HG02938 (cell line): ENCODE measurements at regions not wholly inside any gene's neighbourhood (a gene's known extent, or its start where the extent isn't known, plus 50 kb on each side); places are given as distances from the start of the nearest gene placed in this dataset.
"Not testable (repeated sequence)": the region's sequence is repeated elsewhere in the genome, so short reads cannot be mapped to it uniquely, and the experiment has no call there.

Experiments
- ATAC-seq: cut with Tn5 transposase; IDR thresholded peaks from one replicate; pipeline ENCODE4 v1.9.1; 2021; ENCODE audit warnings: mild to moderate bottlenecking, moderate library complexity; ENCODE audit not compliant: unreplicated experiment

DNA sequence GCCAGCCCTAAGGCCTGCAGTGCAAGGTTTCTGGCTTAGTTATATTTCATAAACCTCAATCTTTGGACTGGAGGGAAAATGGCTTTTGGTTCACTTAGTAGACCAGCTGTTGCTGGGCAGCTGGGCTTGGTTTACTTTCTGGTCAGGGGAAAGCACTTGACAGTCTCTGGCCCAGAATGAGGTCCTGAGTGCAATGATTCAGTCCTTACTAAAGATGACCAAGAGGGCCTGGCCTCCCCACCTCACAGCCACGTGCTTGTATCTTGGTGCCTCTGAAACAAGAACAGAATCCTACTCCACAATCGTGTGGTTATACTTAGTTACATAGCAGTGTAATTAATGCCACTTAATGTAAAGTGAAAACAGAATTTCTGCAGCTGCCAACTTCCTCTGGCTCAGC is 325.5 kb upstream of the MEIS1 start:
- no peak for ATAC-seq

DNA sequence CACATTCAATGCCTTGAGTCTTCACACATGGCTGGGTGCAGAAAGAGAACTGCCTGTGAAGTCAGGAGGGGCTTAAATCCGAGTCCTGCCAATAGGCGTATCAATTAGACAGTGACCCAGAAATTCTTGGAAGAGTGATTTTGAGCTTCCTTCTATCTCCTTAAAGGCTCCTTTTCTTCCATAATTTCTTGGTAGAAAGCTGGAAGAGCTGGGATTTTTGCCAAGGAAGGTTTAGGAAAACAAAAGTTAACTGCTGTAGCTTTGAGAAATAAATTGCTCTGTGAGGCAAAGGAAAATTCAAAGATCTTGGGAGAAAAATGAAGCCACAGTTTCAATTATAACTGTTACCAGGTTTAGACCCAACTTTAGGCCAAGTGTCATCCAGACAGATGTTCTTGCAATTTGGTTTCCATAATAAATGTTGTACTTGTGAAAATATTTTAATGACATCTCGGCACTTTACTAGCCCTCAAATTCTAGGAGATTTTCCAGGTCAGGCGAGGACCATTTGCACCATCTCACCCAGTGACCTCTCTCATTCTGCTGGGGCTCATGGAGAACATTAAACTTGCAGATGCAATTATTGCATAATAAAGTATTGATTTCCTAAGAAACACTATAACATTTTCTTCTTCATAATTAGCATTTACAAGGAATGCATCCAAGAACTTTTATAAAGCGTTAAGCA is 329.7 kb upstream of the MEIS1 start:
- ATAC-seq = no peak

DNA sequence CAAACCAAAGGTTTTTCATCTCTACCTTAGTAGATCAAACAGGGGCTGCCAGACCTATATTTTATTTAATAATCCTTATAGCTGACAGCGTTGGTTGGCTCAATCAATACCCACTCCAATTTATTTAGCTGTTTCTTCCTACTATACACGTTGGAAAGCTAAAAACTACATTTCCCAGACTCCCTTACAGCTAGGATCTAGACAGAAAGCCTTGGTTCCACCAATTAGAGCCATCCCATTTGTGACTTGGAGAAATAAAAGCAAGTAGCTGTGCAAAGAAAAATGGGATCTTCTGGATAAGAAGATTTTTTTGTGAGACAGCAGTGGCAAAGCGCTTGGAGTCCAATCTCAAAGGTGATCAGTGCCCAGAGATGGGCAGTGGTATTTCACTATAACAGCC is 331.3 kb upstream of the MEIS1 start:
- ATAC-seq = no peak

DNA sequence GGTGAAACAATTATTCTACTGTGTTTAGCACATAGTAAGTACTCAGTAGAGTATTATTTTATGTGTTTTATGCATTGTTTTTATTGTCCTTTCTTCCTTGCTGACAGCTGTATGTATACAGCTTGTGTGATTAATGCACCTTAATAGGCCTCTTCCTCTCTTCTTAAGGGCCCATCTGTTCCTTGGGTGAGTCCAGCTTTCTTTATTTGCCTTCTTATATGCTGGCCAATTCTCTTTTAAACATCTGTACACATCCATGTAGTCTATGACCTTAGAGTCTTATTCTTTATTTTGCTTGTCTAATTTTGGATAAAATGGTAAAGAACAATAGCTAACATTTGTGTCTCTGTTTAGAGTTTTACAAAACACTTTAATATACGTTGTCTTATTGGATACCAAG is 333.7 kb upstream of the MEIS1 start:
- ATAC-seq = no peak

DNA sequence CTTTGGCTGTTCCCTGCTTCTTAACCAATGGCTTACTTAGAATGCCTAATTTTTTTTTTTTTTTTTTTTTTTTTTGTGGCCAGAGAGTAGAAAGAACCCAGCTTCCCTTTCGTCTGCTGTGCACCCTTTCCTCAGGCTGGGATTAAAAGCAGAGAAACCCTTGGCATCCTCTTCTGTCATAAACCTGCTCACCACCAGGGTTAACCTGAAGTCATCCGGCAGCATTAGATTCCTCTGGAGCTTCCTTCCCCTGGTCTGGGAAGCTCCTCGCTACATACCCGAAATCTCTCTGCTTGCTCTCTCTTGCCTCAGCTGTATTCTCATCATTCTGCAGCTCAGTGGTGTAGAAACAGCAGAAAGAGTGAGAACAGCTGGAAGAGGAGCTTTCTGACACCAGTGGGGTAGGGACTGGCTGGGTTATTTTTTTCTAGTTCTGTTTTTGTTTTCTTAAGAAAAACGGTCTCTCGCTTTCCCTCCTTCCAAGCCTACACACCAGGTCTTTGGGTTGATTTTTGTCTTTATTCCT is 339.0 kb upstream of the MEIS1 start:
- no peak for ATAC-seq

DNA sequence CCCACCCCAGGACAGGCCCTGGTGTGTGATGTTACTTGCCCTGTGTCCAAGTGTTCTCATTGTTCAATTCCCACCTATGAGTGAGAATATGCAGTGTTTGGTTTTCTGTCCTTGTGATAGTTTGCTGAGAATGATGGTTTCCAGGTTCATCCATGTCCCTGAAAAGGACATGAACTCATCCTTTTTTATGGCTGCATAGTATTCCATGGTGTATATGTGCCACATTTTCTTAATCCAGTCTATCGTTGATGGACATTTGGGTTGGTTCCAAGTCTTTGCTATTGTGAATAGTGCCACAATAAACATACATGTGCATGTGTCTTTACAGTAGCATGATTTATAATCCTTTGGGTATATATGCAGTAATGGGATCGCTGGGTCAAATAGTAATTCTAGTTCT is 340.2 kb upstream of the MEIS1 start:
- ATAC-seq = not testable (repeated sequence)

DNA sequence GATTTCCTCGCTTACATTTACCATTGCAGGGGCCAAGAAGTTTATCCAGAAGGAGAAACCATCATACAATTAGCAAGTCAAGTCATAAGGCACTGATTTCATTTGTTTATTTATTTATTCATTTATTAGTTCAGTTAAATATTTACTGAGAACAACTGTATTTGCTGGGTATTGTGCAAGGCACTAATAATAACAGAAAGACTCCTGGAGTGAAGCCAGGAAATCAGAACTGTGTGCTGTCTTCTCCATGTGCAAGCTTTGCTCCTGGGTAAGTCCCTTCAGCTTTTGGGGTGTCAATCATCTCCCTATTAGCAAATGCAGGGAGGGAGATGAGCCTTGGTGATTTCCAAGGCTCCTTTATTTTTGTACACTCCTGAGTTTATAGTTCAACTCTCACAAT is 341.6 kb upstream of the MEIS1 start:
- ATAC-seq = no peak

DNA sequence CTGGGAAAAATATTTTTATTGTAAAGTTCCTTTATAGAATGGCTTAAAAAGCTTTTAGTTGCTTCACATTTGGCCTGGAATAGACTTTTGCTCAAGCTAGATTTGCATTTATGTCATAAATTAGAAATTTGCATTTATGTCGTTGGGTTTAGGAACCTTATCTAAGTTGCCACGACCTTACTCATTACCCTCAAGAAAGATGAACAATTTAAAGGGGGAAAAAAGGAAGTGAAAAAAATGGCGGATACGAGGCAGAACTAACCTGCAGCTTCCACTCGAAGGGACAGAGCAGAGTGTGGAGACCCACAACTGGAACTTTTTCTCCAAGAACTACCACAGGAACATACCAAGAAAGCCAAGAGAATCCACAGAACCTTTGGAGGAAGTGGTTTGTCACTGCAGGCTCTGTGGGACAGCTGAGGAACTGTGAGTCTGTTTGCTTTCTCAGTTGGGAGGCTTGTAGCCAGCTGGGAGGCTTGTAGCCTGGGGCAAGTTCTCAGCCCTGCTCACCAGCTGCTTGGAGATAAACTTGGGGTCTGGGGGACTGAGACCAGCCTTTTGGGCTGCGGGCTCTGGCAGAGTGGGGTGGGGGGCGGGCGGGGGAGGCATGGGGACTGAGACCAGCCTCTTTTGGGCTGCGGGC is 349.9 kb upstream of the MEIS1 start:
- ATAC-seq = no peak

DNA sequence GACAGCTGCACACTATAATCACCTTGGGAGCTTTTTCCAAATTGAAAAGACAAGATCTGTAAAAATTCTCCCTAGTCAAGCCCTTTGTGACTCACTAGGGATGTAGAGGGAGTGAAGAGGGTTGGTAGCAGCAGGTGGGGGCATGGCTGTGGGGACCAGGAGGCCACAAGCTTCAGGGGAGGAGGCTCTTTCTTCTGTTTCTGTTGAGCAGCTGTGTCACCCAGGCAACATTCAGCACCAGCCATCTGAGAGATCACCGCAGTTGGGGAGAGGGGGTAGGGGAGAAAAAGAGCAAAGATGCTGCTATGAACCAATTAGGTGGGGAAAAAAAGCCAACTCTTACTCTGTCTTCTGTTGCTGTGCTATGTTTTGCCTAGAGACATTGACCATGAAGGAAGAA is 352.3 kb upstream of the MEIS1 start:
- ATAC-seq = no peak

DNA sequence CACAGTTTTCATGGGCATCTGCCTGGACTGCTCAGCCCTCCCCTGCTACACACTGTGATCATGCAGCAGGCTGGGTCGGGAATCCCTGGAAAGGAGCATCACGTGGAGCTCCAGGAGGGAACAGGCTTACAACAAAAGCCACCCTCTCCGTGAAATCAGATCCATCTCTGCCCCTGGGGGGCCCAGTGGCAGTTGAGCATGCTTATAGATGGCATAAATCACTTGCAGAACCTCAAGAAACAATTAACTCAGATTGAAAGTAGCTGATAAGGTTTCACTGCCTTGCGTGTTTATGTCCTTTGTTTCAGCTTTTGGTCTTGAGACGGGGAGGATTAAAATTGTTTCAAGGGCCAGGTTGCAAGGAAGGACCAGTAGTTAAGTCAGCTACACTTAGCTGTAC is 354.8 kb upstream of the MEIS1 start:
- no peak for ATAC-seq

DNA sequence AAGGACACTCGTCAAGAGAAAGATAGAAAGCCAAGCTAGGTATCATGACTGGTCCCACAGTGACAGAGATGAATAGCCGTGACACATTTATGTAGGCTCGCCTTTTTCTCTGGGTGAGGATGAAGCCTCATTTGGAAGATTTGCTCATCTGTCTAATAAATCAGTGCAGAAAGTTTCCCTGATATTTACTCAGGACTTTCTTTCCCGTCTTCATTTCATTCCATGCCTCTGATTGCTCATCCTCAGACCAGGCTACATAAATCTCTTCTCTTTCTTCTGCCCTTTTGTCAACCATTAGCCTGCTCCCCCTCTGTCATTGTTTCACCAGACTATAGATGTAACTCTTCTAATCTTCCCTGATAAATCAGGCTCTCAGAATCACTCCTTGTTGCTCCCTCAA is 361.8 kb upstream of the MEIS1 start:
- ATAC-seq = no peak

DNA sequence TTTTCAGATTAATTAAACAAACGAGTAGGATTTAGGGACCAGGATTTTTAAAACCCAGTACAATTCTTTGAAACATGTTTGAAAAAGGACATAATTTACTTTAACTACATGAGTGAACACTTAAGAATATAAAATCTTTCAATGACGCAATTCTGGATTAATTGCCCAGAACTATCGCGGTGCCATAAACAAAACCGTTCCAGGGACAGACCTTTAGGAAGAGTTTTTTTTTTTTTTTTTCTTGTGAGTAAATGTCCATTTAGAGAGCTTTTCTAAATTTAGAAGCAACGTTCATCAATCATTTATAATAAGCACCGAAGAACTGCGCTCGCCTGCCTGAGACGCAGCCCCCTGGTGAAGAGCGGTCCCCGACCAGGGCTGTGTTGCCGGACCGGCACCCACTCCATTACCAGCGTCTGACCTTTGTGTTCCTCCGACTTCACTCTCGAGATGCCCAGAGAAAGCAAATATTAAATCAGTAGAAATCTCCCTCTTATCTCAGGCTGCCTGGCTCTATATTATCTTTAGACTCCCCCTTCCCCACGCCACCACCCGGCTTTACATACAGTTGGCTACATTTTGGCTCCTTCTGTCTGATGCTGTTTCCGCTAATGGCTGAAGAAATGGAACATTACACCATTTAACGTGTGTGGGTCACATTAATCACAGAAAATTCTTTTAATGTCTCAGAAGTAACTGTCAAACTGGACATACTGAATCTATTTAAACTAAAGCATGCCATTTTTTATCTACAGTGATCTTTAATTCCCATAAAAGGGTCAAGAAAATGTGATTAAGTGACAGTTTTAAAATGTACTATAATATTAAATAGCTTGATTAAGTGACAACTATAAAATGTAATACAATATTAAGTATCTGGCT is 364.0 kb upstream of the MEIS1 start:
- ATAC-seq = no peak

DNA sequence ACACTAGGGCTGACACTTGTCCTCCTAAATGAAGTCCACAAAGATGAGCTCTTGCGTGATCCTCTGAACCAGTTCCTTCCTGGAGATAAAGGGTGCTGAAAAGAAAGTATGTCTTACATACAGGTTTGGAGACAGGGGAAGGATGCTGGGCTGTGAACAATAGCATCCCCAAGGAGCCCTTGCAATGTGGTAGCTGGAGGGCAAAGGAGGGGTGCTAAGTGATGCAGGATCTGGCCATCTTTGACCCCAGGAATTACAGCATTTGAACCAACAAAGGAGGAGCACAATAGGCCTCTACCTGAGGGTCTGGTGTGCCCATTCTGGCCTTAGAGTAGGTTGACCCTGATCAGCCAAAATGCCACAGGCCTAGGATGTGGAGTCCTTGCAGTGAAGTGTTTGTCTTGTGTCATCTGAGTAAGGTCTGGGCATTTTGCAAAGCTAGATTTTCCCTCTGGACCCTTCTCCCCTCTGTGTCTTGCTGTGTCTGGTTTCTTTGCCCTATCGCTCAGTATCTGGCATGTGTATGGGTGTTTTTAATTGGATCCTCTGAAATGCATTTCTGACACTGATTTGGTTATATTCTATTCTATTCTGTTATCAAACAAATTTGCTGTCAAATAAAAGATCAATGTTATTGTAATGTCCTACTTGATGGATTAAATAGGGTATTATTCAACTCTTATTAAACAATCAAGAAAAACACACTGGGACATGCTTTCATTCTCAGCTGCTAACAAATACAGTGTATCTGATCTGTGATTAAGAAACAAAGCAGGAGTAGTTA is 364.8 kb upstream of the MEIS1 start:
- ATAC-seq = no peak

DNA sequence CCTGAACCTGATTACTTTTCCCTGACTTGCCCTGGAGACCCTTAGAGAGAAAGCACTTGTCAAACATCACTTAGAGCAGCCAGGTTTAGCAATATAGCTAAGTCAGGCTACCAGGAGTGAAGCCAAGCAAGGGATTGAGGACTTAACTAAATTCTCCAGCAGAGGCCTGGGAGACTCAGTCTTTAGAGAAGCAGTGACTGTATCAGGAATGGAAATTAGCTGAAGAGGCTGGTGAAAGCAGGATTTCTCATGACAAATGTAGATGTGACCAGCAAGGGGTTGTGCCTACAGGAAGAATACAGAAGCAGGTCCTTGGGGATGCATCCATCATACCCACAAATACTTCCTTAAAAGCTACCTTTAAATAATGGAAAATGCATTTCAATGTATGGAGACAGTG is 368.9 kb upstream of the MEIS1 start:
- no peak for ATAC-seq

DNA sequence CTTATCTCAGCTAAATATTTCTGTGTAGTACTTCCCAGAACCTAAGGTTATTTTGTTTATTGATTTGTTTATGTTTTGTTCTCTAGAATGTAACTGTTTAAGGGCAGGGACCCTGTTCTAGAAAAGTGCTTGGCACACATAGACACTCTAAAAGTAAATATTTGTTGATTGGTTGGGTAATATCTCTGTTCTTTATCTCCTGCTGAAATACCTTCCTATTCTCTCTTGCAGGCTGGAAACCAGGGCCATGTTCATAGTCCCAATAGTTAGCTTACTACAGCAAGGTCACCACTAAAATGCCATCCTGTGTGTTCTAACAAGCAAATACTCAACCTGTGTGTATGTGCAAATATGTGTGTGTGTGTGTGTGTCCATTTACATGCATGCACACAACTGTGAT is 375.6 kb upstream of the MEIS1 start:
- ATAC-seq = no peak

DNA sequence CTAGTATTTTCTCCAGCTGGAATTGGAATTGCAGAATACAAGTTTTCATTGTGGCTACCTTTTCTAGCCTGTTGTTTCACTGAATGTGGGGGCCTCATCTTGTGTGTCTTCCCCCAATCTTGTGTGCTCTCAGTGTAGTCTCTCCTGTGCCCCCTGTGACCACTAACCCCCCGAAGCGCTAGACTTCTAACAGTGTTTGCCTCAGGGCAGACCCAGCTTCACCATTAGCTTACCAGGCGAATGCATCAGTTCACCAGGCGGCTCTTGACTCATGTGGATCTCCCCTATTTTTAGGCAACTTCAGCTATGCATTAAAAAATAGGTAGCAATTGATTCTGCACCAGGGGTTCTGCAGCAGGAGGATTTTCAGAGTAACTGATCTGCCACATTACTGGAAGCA is 376.2 kb upstream of the MEIS1 start:
- ATAC-seq = no peak

DNA sequence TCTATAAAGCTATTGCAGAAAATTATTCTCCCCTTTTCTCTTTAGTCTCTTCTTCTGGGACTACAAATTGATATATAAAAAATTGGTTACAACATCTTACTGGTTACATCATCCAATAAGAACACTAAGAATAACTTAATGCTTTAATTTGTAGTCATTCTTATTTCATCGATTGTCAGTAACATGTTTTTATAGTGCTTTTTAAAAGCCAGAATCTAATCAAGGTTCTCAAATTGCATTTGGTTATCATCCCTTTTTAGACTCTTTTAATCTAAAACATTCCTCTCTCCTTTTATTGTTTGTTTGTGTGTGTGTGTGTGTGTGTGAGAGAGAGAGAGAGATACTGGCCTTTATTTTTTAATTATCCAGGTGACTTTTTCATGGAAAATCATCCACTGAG is 377.1 kb upstream of the MEIS1 start:
- ATAC-seq = no peak

DNA sequence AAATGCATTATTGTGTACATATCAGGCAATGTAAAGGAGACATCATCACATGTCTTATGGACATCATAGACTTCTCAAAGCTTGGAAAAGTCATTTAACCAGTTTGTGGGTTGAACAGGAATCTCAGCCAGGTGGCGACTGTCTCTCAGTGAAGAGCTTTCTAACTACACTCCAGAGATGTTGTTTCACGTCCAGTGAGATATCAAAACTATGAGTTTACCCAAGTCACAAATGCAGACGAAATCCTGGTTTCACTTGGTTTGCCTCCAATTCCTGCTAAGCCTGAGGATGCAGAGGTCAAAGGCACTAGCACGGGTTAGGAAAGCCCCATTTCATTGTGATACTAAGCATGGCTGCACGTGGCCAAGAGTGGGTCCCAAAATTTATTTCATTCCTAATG is 384.5 kb upstream of the MEIS1 start:
- ATAC-seq = no peak

DNA sequence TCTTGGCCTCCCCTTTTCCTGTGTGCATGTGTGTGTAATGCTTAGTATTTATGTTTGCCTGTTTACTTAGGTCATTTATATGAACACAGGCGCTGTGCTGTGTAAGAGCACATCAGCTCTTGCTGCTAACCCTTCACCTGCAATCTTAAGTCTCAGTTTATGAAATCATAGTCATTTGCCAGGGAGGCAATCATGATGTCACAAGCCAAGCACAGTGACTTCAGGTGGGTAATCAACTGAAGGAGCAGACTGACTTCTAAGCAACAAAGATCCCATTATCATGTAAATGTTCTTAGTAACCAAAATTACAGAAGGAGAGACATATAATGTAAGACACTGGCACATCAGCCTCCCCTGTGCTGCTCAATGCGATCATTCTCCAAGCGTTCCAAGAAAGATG is 386.3 kb upstream of the MEIS1 start:
- ATAC-seq = no peak

DNA sequence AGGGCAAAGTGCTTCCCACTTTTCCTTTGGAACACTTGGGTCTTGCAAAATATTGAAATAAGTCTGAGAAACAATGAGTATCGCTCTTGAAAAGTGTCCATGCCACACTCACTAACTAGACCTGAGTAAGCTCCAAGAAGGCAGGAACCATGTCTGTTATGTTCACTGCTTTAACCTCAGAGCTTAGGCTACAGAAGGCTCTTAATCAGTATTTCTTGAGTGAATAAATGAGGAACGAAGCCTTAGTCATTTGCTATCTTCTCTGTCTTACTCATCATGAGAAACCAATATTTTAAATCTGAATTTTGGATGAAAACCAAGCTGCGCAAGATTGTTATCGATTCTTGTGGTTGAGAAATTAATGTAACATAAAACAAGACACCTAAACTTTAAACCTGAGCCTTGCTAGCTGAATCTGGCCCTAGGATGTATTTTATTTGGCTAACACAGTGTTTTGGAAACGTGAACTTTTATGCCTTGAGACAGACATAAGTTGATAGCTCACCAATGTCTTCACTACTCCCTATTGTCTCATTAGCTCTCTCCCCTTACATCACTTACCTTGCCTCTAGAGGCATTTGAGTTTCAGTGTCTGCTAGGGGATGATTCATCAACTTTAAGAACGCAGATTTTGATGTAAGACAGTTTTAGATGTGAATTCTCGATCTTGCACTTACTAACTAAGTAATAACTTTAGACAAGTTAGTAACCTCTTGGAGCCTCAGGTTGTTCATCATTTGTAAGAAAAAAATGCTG is 392.8 kb upstream of the MEIS1 start:
- no peak for ATAC-seq
